ENCODE measurements at regions not wholly inside any gene's neighbourhood (a gene's known extent, or its start where the extent isn't known, plus 50 kb on each side); places are given as distances from the start of the nearest gene placed in this dataset.

- WGBS (ENCODE audit: insufficient coverage) = 0% methylated on average over 1 of the region's 2 CpGs
- no peak for ATAC-seq (ENCODE audit: low read depth)
- no peaks in the 10 kb centered on the region for H4K20me1 ChIP-seq (ENCODE audit: control insufficient read depth, insufficient read depth, low read length, poor library complexity, severe bottlenecking)
Observed at GRCh38 chr11:44399968-44400367, 90.0 kb upstream of the ALX4 start.

GRCh38 chr11:44400431-44400830 is 90.5 kb upstream of the ALX4 start:
- Histone ChIP-seq H3K79me2 (ENCODE audit: control insufficient read depth, insufficient read depth, low read length) (no peaks in the 10 kb centered on the region), H3K27ac (ENCODE audit: low read length in 2 of 2) (no peak overlapping the region), H3K4me3 (ENCODE audit: control extremely low read depth in 1 of 5, extremely low read depth in 1 of 5, insufficient read depth in 1 of 5, low read depth in 2 of 5, low read length in 4 of 5) (no peak overlapping the region), H2AFZ (ENCODE audit: insufficient read depth, low read depth, low read length, poor library complexity, severe bottlenecking) (no peak overlapping the region), H3K27me3 (replicated peaks in 1 of 4; ENCODE audit: control extremely low read depth in 1 of 4, control insufficient read depth in 3 of 4, insufficient read depth in 4 of 4, low read length in 3 of 4) (peaks cover 0 to 13% (median 1%) of the 10 kb centered on the region in 4 experiments), H3K9me3 (ENCODE audit: control extremely low read depth in 1 of 3, control insufficient read depth in 2 of 3, insufficient read depth in 1 of 3, low read length in 2 of 3) (peaks cover 0 to 2% (median 0%) of the 10 kb centered on the region in 3 donors), H3K4me1 (ENCODE audit: control insufficient read depth in 2 of 2, insufficient read depth in 2 of 2, low read length in 2 of 2) (no peaks in the 10 kb centered on the region), H3K36me3 (replicated peaks in 1 of 2; ENCODE audit: control extremely low read depth in 1 of 2, control insufficient read depth in 1 of 2, extremely low read depth in 1 of 2, insufficient read depth in 2 of 2, low read length in 1 of 2) (no peaks in the 10 kb centered on the region), H4K20me1 (ENCODE audit: control insufficient read depth, insufficient read depth, low read length, poor library complexity, severe bottlenecking) (no peaks in the 10 kb centered on the region), H3K4me2 (replicated peaks; ENCODE audit: low read depth, low read length, poor library complexity, severe bottlenecking) (no peak overlapping the region), H3K9ac (ENCODE audit: low read length) (no peak overlapping the region)
- DNase-seq (no peak), ATAC-seq (ENCODE audit: low read depth) (no peak)
- no peak overlapping the region for H3K27ac Mint-ChIP-seq
- intact Hi-C loops (cut with micrococcal nuclease) = no loop called here
- H3K4me1 Mint-ChIP-seq = peaks cover 9% of the 10 kb centered on the region
- peaks cover 2% of the 10 kb centered on the region for H3K9me3 Mint-ChIP-seq (ENCODE audit: insufficient read depth)
- ChIA-PET POLR2A (no interaction called here), CTCF (no interaction called here)
- no peak for TF ChIP-seq CTCF (IDR thresholded peaks at IDR 0.05)
- H3K4me3 Mint-ChIP-seq = no peak overlapping the region
- WGBS (ENCODE audit: insufficient coverage) = 80% methylated on average over 3 of the region's 5 CpGs
- H3K27me3 Mint-ChIP-seq = peaks cover 37% of the 10 kb centered on the region

More at GRCh38 chr11:44399968-44400367, 90.0 kb upstream of the ALX4 start:
- no peak for DNase-seq
- Mint-ChIP-seq H3K27me3 (peaks cover 34% of the 10 kb centered on the region), H3K27ac (no peak overlapping the region), H3K4me3 (no peak overlapping the region), H3K9me3 (ENCODE audit: insufficient read depth) (peaks cover 2% of the 10 kb centered on the region), H3K4me1 (peaks cover 9% of the 10 kb centered on the region)
- peaks cover 0 to 13% (median 1%) of the 10 kb centered on the region in 4 experiments for H3K27me3 ChIP-seq (replicated peaks in 1 of 4; ENCODE audit: control extremely low read depth in 1 of 4, control insufficient read depth in 3 of 4, insufficient read depth in 4 of 4, low read length in 3 of 4)
- no peak overlapping the region for H3K4me2 ChIP-seq (replicated peaks; ENCODE audit: low read depth, low read length, poor library complexity, severe bottlenecking)
- intact Hi-C loops (cut with micrococcal nuclease) = no loop called here
- H3K9me3 ChIP-seq (ENCODE audit: control extremely low read depth in 1 of 3, control insufficient read depth in 2 of 3, insufficient read depth in 1 of 3, low read length in 2 of 3) = peaks cover 0 to 2% (median 0%) of the 10 kb centered on the region in 3 donors
- no peaks in the 10 kb centered on the region for H3K36me3 ChIP-seq (replicated peaks in 1 of 2; ENCODE audit: control extremely low read depth in 1 of 2, control insufficient read depth in 1 of 2, extremely low read depth in 1 of 2, insufficient read depth in 2 of 2, low read length in 1 of 2)
- no peak overlapping the region for H3K4me3 ChIP-seq (ENCODE audit: control extremely low read depth in 1 of 5, extremely low read depth in 1 of 5, insufficient read depth in 1 of 5, low read depth in 2 of 5, low read length in 4 of 5)
- POLR2A ChIA-PET = no interaction called here
- H3K79me2 ChIP-seq (ENCODE audit: control insufficient read depth, insufficient read depth, low read length) = no peaks in the 10 kb centered on the region
- H3K27ac ChIP-seq (ENCODE audit: low read length in 2 of 2) = no peak overlapping the region
- CTCF ChIA-PET = no interaction called here
- no peak for TF ChIP-seq CTCF (IDR thresholded peaks at IDR 0.05)
- no peak for TF ChIP-seq EZH2 (IDR thresholded peaks at IDR 0.05; ENCODE audit: borderline replicate concordance, insufficient read depth, low read depth, low read length, poor library complexity, severe bottlenecking)
- H3K9ac ChIP-seq (ENCODE audit: low read length) = no peak overlapping the region
- no peaks in the 10 kb centered on the region for H3K4me1 ChIP-seq (ENCODE audit: control insufficient read depth in 2 of 2, insufficient read depth in 2 of 2, low read length in 2 of 2)
- no peak overlapping the region for H2AFZ ChIP-seq (ENCODE audit: insufficient read depth, low read depth, low read length, poor library complexity, severe bottlenecking)
